Ishikawa (cell line): ENCODE measurements at regions not wholly inside any gene's neighbourhood (a gene's known extent, or its start where the extent isn't known, plus 50 kb on each side); places are given as distances from the start of the nearest gene placed in this dataset.

Experiments
- CEBPB ChIP-seq: IDR thresholded peaks from 2 replicates; pipeline ENCODE4 v1.6.1; 2012
- RAD21 ChIP-seq: IDR thresholded peaks from 2 replicates; pipeline ENCODE4 v1.6.1; 2012; ENCODE audit warnings: low read depth

DNA sequence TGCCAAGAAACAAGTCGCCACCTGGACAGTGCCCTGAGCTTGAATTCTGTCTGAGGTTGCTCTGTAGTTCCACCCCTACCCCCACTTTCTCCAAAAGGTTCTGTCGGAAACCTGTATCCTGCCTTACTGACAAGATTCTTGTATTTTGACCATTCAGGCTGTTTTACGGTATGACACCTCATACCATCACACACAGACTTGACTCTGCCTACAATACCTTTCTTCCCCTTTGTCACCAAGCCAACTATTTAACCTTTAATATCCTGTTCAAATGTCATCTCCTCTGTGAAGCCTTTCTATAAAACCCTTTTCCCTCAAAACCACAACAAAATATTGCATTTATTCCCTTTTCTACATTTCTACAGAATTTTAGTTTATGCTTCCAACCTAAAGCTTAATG is 161.9 kb downstream of the VSIG4 start:
- no peak for TF ChIP-seq CEBPB
- TF ChIP-seq RAD21 = no peak
